Mesendoderm (in vitro differentiated cells): ENCODE measurements at regions not wholly inside any gene's neighbourhood (a gene's known extent, or its start where the extent isn't known, plus 50 kb on each side); places are given as distances from the start of the nearest gene placed in this dataset.
"Not testable (repeated sequence)": the region's sequence is repeated elsewhere in the genome, so short reads cannot be mapped to it uniquely, and the experiment has no call there.

Experiments
- DNase-seq: peaks from one replicate; pipeline ENCODE4 v3.0.0; 2013
- H2AK5ac ChIP-seq: 2 replicates; pipeline ENCODE4 v1.6.1; 2013; ENCODE audit warnings: low read length, inconsistent platforms
- H2BK120ac ChIP-seq: 2 replicates; pipeline ENCODE4 v1.6.1; 2013; ENCODE audit warnings: low read depth, mild to moderate bottlenecking, low read length, moderate library complexity, mixed read lengths
- H2BK15ac ChIP-seq: replicated peaks from 2 replicates; pipeline ENCODE4 v1.6.1; 2013; ENCODE audit warnings: low read depth, mild to moderate bottlenecking, moderate library complexity
- H2BK5ac ChIP-seq: 2 replicates; pipeline ENCODE4 v1.6.1; 2013; ENCODE audit warnings: low read length, inconsistent platforms
- H3K18ac ChIP-seq: 2 replicates; pipeline ENCODE4 v1.6.1; 2013; ENCODE audit warnings: mild to moderate bottlenecking, low read length, mixed read lengths
- H3K23ac ChIP-seq: one replicate; pipeline ENCODE4 v1.6.1; 2013; ENCODE audit warnings: low read length
- H3K27ac ChIP-seq: 2 replicates; pipeline ENCODE4 v1.5.1; 2013; ENCODE audit warnings: low read depth, mild to moderate bottlenecking, inconsistent platforms, low read length, moderate library complexity
- H3K27me3 ChIP-seq: 2 replicates; pipeline ENCODE4 v1.6.1; 2013; ENCODE audit warnings: low read length, control low read depth, mild to moderate bottlenecking, inconsistent platforms; ENCODE audit not compliant: insufficient read depth, poor library complexity
- H3K36me3 ChIP-seq: 2 replicates; pipeline ENCODE4 v1.6.1; 2013; ENCODE audit warnings: low read length, inconsistent platforms; ENCODE audit not compliant: control insufficient read depth, insufficient read depth
- H3K4ac ChIP-seq: one replicate; pipeline ENCODE4 v1.6.1; 2013; ENCODE audit warnings: low read depth, mild to moderate bottlenecking, low read length, moderate library complexity
- H3K4me1 ChIP-seq: 2 replicates; pipeline ENCODE4 v1.6.1; 2013; ENCODE audit warnings: low read depth, low read length, inconsistent platforms; ENCODE audit not compliant: control insufficient read depth
- H3K4me2 ChIP-seq: 2 replicates; pipeline ENCODE4 v1.6.1; 2013; ENCODE audit warnings: low read length
- H3K4me3 ChIP-seq: 2 replicates; pipeline ENCODE4 v1.5.1; 2013; ENCODE audit warnings: mild to moderate bottlenecking, low read length
- H3K56ac ChIP-seq: one replicate; pipeline ENCODE4 v1.6.1; 2013; ENCODE audit warnings: low read length
- H3K79me1 ChIP-seq: 2 replicates; pipeline ENCODE4 v1.6.1; 2013; ENCODE audit warnings: low read length, inconsistent platforms
- H3K79me2 ChIP-seq: 2 replicates; pipeline ENCODE4 v1.6.1; 2013; ENCODE audit warnings: mild to moderate bottlenecking, low read length; ENCODE audit not compliant: control insufficient read depth, insufficient read depth
- H3K9ac ChIP-seq: 2 replicates; pipeline ENCODE4 v1.6.1; 2013; ENCODE audit warnings: low read length, inconsistent platforms
- H4K5ac ChIP-seq: one replicate; pipeline ENCODE4 v1.6.1; 2013; ENCODE audit warnings: low read length
- H4K8ac ChIP-seq: one replicate; pipeline ENCODE4 v1.6.1; 2013; ENCODE audit warnings: low read depth, mild to moderate bottlenecking, control low read depth, low read length, moderate library complexity
- WGBS: extraction: QIAGEN DNeasy Blood & Tissue Kit; methylation state at CpG from one replicate; pipeline ENCODE4 v1.1.7; 2013; ENCODE audit warnings: low lambda C conversion rate, missing lambda C conversion rate; ENCODE audit not compliant: insufficient coverage; ENCODE audit errors: extremely low coverage; 5-methylcytosine and 5-hydroxymethylcytosine counted together

DNA sequence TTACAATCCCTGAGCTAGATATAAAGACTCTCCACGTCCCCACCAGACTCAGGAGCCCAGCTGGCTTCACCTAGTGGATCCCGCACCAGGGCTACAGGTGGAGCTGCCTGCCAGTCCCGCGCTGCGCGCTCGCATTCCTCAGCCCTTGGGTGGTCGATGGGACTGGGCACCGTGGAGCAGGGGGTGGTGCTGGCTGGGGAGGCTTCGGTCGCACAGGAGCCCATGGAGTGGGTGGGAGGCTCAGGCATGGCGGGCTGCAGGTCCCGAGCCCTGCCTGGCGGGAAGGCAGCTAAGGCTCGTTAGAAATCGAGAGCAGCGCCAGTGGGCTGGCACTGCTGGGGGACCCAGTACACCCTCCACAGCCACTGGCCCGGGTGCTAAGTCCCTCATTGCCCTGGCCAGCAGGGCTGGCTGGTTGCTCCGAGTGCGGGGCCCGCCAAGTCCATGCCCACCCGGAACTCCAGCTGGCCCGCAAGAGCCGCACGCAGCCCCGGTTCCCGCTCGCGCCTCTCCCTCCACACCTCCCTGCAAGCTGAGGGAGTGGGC, 423.7 kb downstream of the OLFM4 start:
- H3K23ac ChIP-seq: not testable (repeated sequence)

GRCh38 chr13:53460796-53461195, 432.2 kb downstream of the OLFM4 start:
- no peaks in the 10 kb centered on the region for H3K4me1 ChIP-seq
- H3K4me2 ChIP-seq: no peak overlapping the region
- no peak overlapping the region for H3K9ac ChIP-seq
- H3K36me3 ChIP-seq: no peaks in the 10 kb centered on the region
- no peak overlapping the region for H3K18ac ChIP-seq
- no peak overlapping the region for H4K5ac ChIP-seq
- H3K56ac ChIP-seq: no peak overlapping the region
- peak; percentile 25 for DNase-seq
- H3K79me1 ChIP-seq: no peaks in the 10 kb centered on the region
- no peak overlapping the region for H2AK5ac ChIP-seq
- H2BK15ac ChIP-seq: no peak overlapping the region
- H3K27ac ChIP-seq: no peak overlapping the region
- WGBS: no CpG with 5 or more reads among the region's 1 CpG
- no peaks in the 10 kb centered on the region for H3K27me3 ChIP-seq
- H2BK120ac ChIP-seq: no peak overlapping the region
- no peak overlapping the region for H4K8ac ChIP-seq
- H3K4me3 ChIP-seq: no peak overlapping the region
- H3K79me2 ChIP-seq: no peaks in the 10 kb centered on the region
- no peak overlapping the region for H3K4ac ChIP-seq
- no peak overlapping the region for H2BK5ac ChIP-seq
- no peak overlapping the region for H3K23ac ChIP-seq

More for the DNA sequence above, 423.7 kb downstream of the OLFM4 start:
- H3K79me1 ChIP-seq, H3K27me3 ChIP-seq, H3K27ac ChIP-seq, H4K5ac ChIP-seq, H3K36me3 ChIP-seq, H3K4ac ChIP-seq, H3K18ac ChIP-seq, H4K8ac ChIP-seq, H2AK5ac ChIP-seq, H3K4me3 ChIP-seq, H3K79me2 ChIP-seq, H3K9ac ChIP-seq, DNase-seq, H2BK15ac ChIP-seq, H3K56ac ChIP-seq, H3K4me2 ChIP-seq, H2BK5ac ChIP-seq, H3K4me1 ChIP-seq, H2BK120ac ChIP-seq: not testable (repeated sequence)
- no CpG with 5 or more reads among the region's 29 CpGs for WGBS

DNA sequence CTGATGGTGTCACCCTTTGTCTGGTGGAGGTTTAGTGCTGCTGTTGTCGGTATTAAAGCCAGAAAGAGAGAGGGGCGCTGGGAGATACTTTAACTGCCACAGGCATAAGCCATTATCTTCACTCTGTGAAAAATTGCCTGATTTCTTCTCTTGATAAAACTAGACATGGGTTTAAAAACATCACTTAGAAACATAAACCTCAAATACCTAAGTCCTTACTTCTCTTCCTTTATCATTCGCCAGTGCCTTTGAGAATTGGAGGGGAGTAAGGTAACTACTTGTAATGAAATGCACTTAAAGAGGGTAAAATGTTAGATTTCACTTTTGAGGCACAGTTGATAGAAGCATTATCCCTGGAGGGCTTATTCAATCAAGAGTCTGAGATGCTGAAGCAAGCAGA, 434.5 kb downstream of the OLFM4 start:
- Histone ChIP-seq H3K4me1 (no peaks in the 10 kb centered on the region), H4K5ac (no peak overlapping the region), H4K8ac (no peak overlapping the region), H3K9ac (no peak overlapping the region), H3K36me3 (no peaks in the 10 kb centered on the region), H2BK15ac (no peak overlapping the region), H3K4me2 (no peak overlapping the region), H3K4me3 (no peak overlapping the region), H3K18ac (no peak overlapping the region), H3K56ac (no peak overlapping the region), H3K4ac (no peak overlapping the region), H3K27me3 (no peaks in the 10 kb centered on the region), H2BK5ac (no peak overlapping the region), H2AK5ac (no peak overlapping the region), H2BK120ac (no peak overlapping the region), H3K27ac (no peak overlapping the region), H3K79me2 (no peaks in the 10 kb centered on the region), H3K79me1 (no peaks in the 10 kb centered on the region), H3K23ac (no peak overlapping the region)
- DNase-seq: no peak
- no CpG with 5 or more reads among the region's 3 CpGs for WGBS

DNA sequence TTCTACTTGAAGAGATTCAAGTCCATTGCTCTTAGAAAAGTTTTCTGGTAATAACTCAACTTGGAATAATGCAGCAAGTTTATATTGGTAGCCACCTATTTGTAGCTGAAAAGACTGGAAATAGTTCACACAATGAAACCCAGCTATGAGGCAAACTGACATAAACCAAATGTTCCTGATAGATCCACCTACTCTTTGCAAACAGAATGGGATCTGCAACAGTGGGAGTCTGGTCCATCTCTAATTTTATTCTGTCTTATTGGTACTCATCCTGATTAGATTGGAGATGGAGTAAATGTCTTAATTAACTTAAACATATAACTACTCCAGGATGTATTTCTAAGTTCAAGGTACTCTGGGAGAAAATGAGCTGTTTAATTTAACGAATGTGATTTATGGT, 438.0 kb downstream of the OLFM4 start:
- Histone ChIP-seq H4K5ac (no peak overlapping the region), H3K23ac (no peak overlapping the region), H3K36me3 (no peaks in the 10 kb centered on the region), H3K79me1 (no peaks in the 10 kb centered on the region), H3K9ac (no peak overlapping the region), H3K4me1 (no peaks in the 10 kb centered on the region), H2BK5ac (no peak overlapping the region), H2BK120ac (no peak overlapping the region), H3K79me2 (no peaks in the 10 kb centered on the region), H3K4ac (no peak overlapping the region), H3K27me3 (no peaks in the 10 kb centered on the region), H3K18ac (no peak overlapping the region), H3K4me2 (no peak overlapping the region), H3K56ac (no peak overlapping the region), H2BK15ac (no peak overlapping the region), H3K4me3 (no peak overlapping the region), H3K27ac (no peak overlapping the region), H2AK5ac (no peak overlapping the region), H4K8ac (no peak overlapping the region)
- no peak for DNase-seq
- WGBS: 100% methylated on average over 1 of the region's 1 CpG

GRCh38 chr13:53473397-53473796, 444.8 kb downstream of the OLFM4 start:
- H4K8ac ChIP-seq: no peak overlapping the region
- no peaks in the 10 kb centered on the region for H3K36me3 ChIP-seq
- no peak overlapping the region for H3K56ac ChIP-seq
- no peaks in the 10 kb centered on the region for H3K79me1 ChIP-seq
- no peak overlapping the region for H2BK5ac ChIP-seq
- no peaks in the 10 kb centered on the region for H3K4me1 ChIP-seq
- no peak overlapping the region for H2AK5ac ChIP-seq
- no peak overlapping the region for H4K5ac ChIP-seq
- no peak overlapping the region for H3K27ac ChIP-seq
- no peak overlapping the region for H3K4me3 ChIP-seq
- WGBS: no CpG with 5 or more reads among the region's 4 CpGs
- no peaks in the 10 kb centered on the region for H3K27me3 ChIP-seq
- H3K4me2 ChIP-seq: no peak overlapping the region
- no peak overlapping the region for H2BK15ac ChIP-seq
- no peak overlapping the region for H3K23ac ChIP-seq
- H2BK120ac ChIP-seq: no peak overlapping the region
- no peak for DNase-seq
- no peak overlapping the region for H3K9ac ChIP-seq
- no peak overlapping the region for H3K18ac ChIP-seq
- H3K4ac ChIP-seq: no peak overlapping the region
- H3K79me2 ChIP-seq: no peaks in the 10 kb centered on the region

DNA sequence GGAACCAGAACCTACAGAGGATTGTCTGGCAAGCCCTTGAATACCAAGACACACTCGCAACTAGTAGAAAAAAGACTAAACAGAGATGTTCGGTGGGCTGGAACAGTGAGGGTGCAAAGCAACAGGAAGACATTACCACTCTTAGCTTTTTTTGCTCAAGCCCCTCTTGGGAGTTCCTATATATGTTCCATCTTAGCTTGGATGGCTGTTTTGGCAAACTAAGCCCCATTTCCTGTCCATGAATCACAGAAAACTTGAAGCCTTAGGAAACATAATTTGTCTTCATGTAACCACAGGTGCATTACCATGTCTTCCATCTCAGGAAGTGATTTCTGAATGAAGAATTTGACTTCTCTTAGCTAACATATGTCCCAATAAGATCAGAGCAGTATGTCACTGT, 446.3 kb downstream of the OLFM4 start:
- Histone ChIP-seq H3K79me1 (no peaks in the 10 kb centered on the region), H3K56ac (no peak overlapping the region), H4K5ac (no peak overlapping the region), H2BK15ac (no peak overlapping the region), H3K79me2 (no peaks in the 10 kb centered on the region), H3K4ac (no peak overlapping the region), H3K27ac (no peak overlapping the region), H2AK5ac (no peak overlapping the region), H3K23ac (no peak overlapping the region), H4K8ac (no peak overlapping the region), H3K9ac (no peak overlapping the region), H3K18ac (no peak overlapping the region), H2BK5ac (no peak overlapping the region), H3K4me1 (no peaks in the 10 kb centered on the region), H3K4me2 (no peak overlapping the region), H3K36me3 (no peaks in the 10 kb centered on the region), H3K27me3 (no peaks in the 10 kb centered on the region), H3K4me3 (no peak overlapping the region), H2BK120ac (no peak overlapping the region)
- DNase-seq: no peak
- WGBS: no CpG with 5 or more reads among the region's 2 CpGs
